Posterior cingulate gyrus (tissue), 11 donors: ENCODE measurements at regions not wholly inside any gene's neighbourhood (a gene's known extent, or its start where the extent isn't known, plus 50 kb on each side); places are given as distances from the start of the nearest gene placed in this dataset.

ENCODE experiments used
- DNase-seq, 10 donors: peaks; one replicate each; pipeline versions ENCODE4 v3.0.0 to v3.0.0-alpha.2; 2020 to 2021; ENCODE audit warnings: mixed read lengths in 3 of 10
- intact Hi-C: fragments of 100-400 bp; cut with DNase I; formaldehyde crosslinking; loops from one replicate; pipeline ENCODE4 v1.15.1; 2023

GRCh38 chr6:144594585-144594984 is 309.4 kb downstream of the UTRN start:
- intact Hi-C loops = no loop called here
- DNase-seq = no peak

GRCh38 chr6:144595266-144595665 is 310.1 kb downstream of the UTRN start:
- intact Hi-C loops = no loop called here
- DNase-seq = no peak

GRCh38 chr6:144597511-144597910 is 312.4 kb downstream of the UTRN start:
- intact Hi-C loops = no loop called here
- DNase-seq = no peak

- no peak for DNase-seq
- intact Hi-C loops = no loop called here
Measured at GRCh38 chr6:144599615-144600014, 314.5 kb downstream of the UTRN start.

GRCh38 chr6:144601221-144601620 is 316.1 kb downstream of the UTRN start:
- intact Hi-C loops = no loop called here
- no peak for DNase-seq

- intact Hi-C loops = no loop called here
- DNase-seq = no peak
Measured at GRCh38 chr6:144602523-144603180, 317.5 kb downstream of the UTRN start.

GRCh38 chr6:144606083-144606482 is 320.9 kb downstream of the UTRN start:
- intact Hi-C loops = no loop called here
- DNase-seq = no peak

GRCh38 chr6:144607998-144608735 is 323.0 kb downstream of the UTRN start:
- intact Hi-C loops = no loop called here
- no peak for DNase-seq

GRCh38 chr6:144612811-144613210 is 327.7 kb downstream of the UTRN start:
- DNase-seq = no peak
- intact Hi-C loops = no loop called here

GRCh38 chr6:144613859-144614258 is 328.7 kb downstream of the UTRN start:
- DNase-seq = no peak
- intact Hi-C loops = no loop called here

GRCh38 chr6:144615870-144616269 is 330.7 kb downstream of the UTRN start:
- intact Hi-C loops = no loop called here
- no peak for DNase-seq

- DNase-seq = no peak
- intact Hi-C loops = no loop called here
Measured at GRCh38 chr6:144617191-144617590, 332.1 kb downstream of the UTRN start.

GRCh38 chr6:144617708-144618107 is 332.6 kb downstream of the UTRN start:
- no peak for DNase-seq
- intact Hi-C loops = no loop called here

GRCh38 chr6:144619966-144620365 is 334.8 kb downstream of the UTRN start:
- intact Hi-C loops = no loop called here

GRCh38 chr6:144621332-144621731 is 336.2 kb downstream of the UTRN start:
- intact Hi-C loops = no loop called here
- DNase-seq = no peak

More at GRCh38 chr6:144619966-144620365, 334.8 kb downstream of the UTRN start:
- no peak for DNase-seq

GRCh38 chr6:144624246-144624645 is 339.1 kb downstream of the UTRN start:
- intact Hi-C loops = no loop called here
- no peak for DNase-seq

- no peak for DNase-seq
- intact Hi-C loops = no loop called here
Measured at GRCh38 chr6:144624716-144625115, 339.6 kb downstream of the UTRN start.

- intact Hi-C loops = no loop called here
- DNase-seq = no peak
Measured at GRCh38 chr6:144630857-144631256, 345.7 kb downstream of the UTRN start.

- no peak for DNase-seq
Measured at GRCh38 chr6:144632266-144632665, 347.1 kb downstream of the UTRN start.

GRCh38 chr6:144633886-144634285 is 348.8 kb downstream of the UTRN start:
- DNase-seq = no peak

More at GRCh38 chr6:144632266-144632665, 347.1 kb downstream of the UTRN start:
- intact Hi-C loops = no loop called here

GRCh38 chr6:144634371-144634770 is 349.2 kb downstream of the UTRN start:
- no peak for DNase-seq
- intact Hi-C loops = no loop called here

More at GRCh38 chr6:144633886-144634285, 348.8 kb downstream of the UTRN start:
- intact Hi-C loops = no loop called here

GRCh38 chr6:144635051-144635450 is 349.9 kb downstream of the UTRN start:
- DNase-seq = no peak
- intact Hi-C loops = no loop called here
